Heart right ventricle (tissue), 16 donors: ENCODE measurements at regions not wholly inside any gene's neighbourhood (a gene's known extent, or its start where the extent isn't known, plus 50 kb on each side); places are given as distances from the start of the nearest gene placed in this dataset.

Experiments used
- ATAC-seq, 8 donors: fragments of 200-7000 bp; cut with Tn5 transposase; one replicate each; pipeline ENCODE4 v1.9.1; 2020; ENCODE audit warnings: mild to moderate bottlenecking in 8 of 8, moderate library complexity in 8 of 8, moderate number of reproducible peaks in 1 of 8
- DNase-seq, 2 donors: peaks; one replicate each; pipeline ENCODE4 v3.0.0-alpha.2; 2020
- H3K27ac ChIP-seq, 10 donors: fragments of 200-600 bp; sonication (generic) in 2 of 10; one replicate each; pipeline versions ENCODE4 v1.5.0 to v1.8.0; 2020 to 2022; ENCODE audit warnings: mild to moderate bottlenecking in 3 of 10
- H3K27me3 ChIP-seq, 7 donors: fragments of 200-600 bp; one replicate each; pipeline ENCODE4 v1.8.0; 2021 to 2022; ENCODE audit warnings: mild to moderate bottlenecking in 2 of 7
- H3K36me3 ChIP-seq, 9 donors: fragments of 200-600 bp; sonication (generic) in 1 of 9; one replicate each; pipeline versions ENCODE4 v1.5.0 to v1.8.0; 2020 to 2022; ENCODE audit warnings: mild to moderate bottlenecking in 2 of 9
- H3K4me1 ChIP-seq, 9 donors: fragments of 200-600 bp; sonication (generic) in 1 of 9; one replicate each; pipeline versions ENCODE4 v1.5.0 to v1.8.0; 2020 to 2022; ENCODE audit warnings: mild to moderate bottlenecking in 4 of 9
- H3K4me3 ChIP-seq, 10 donors: fragments of 200-600 bp; sonication (generic) in 2 of 10; one replicate each; pipeline versions ENCODE4 v1.5.0 to v1.8.0; 2020 to 2022; ENCODE audit warnings: mild to moderate bottlenecking in 7 of 10, moderate library complexity in 2 of 10
- H3K9me3 ChIP-seq, 11 donors: fragments of 200-600 bp in 10 of 11; sonication (generic) in 2 of 11; one replicate each; pipeline versions ENCODE4 v1.5.0 to v1.8.0; 2013 to 2022; ENCODE audit warnings: mild to moderate bottlenecking in 2 of 11, control low read depth in 1 of 11, moderate library complexity in 1 of 11
- CTCF ChIP-seq, 9 donors: fragments of 200-600 bp; sonication (generic) in 2 of 9; IDR thresholded peaks; one replicate each; pipeline versions ENCODE4 v1.5.0 to v1.8.0; 2021 to 2022; ENCODE audit warnings: antibody characterized with exemption in 9 of 9, mild to moderate bottlenecking in 5 of 9, moderate library complexity in 1 of 9
- WGBS, 2 donors: extraction: QIAGEN DNeasy Blood & Tissue Kit; methylation state at CpG; one replicate each; pipeline ENCODE4 v1.1.7; 2013; ENCODE audit warnings: inconsistent platforms in 1 of 2; 5-methylcytosine and 5-hydroxymethylcytosine counted together
- intact Hi-C, 10 donors: fragments of 100-400 bp; cut with DNase I; formaldehyde crosslinking; loops; one replicate each; pipeline versions ENCODE4 v1.11.1 to v1.14.2; 2022
- donor health status: Arrhythmogenic right ventricular cardiomyopathy.
- donor health status: ischemic (EF 13 %, LVEDD 7.1; RV severe dilation, severe dysfunction).
- donor health status: healthy with polysubstance abuse.
- donor health status: DM: no; HTN: yes; CAD: no.
- donor health status: DM: no; HTN: no; CAD: no.
- donor health status: ischemic (EF 25% LVEDD 6.9; RV normal size, moderate dysfunction).
- donor health status: ischemic (EF 25% LVEDD 5.7; RV mildly dilated, moderate dysfunction).
- donor health status: healthy.
- donor health status: DM: yes; HTN: yes; CAD: no.
- donor health status: Ischemic cardiomyopathy.
- donor health status: ischemic (EF 35%, LVEDD 5.7; RV mildly dilated, moderate dysfunction).
- donor health status: nonischemic (EF 11% LVEDD 7.7; RV severe dilation, severe dysfunction).
- donor health status: DM: yes; HTN: yes; CAD: no.
- donor health status: PGD.
- donor health status: ischemic (EF 29% LVEDD 5.4; RV normal size, mild dysfunction).
- donor health status: nonischemic (EF 23%, LVEDD 6.1; RV moderate dilation, normal function).

- intact Hi-C loops, result loop anchor here in 1 of 10 donors (10.0 kb wide), 1 partner anchor 50 kb away; no protein-coding TSS in a partner anchor
- no peaks in the 10 kb centered on the region for H3K36me3 ChIP-seq
- no peaks in the 10 kb centered on the region for H3K27me3 ChIP-seq
- no peak for TF ChIP-seq CTCF (IDR thresholded peaks at IDR 0.05)
- DNase-seq, result no peak
- H3K27ac ChIP-seq, result no peak overlapping the region
- no peaks in the 10 kb centered on the region for H3K4me1 ChIP-seq
- 44 to 47% methylated on average over 2 of the region's 2 CpGs for WGBS, 2 donors
- no peak overlapping the region for H3K4me3 ChIP-seq
- ATAC-seq, result no peak
- H3K9me3 ChIP-seq, result peaks cover 0 to 6% (median 0%) of the 10 kb centered on the region in 11 donors
Observed at GRCh38 chr18:41524674-41525470, 430.2 kb upstream of the PIK3C3 start.

- H3K4me3 ChIP-seq, result no peak overlapping the region
- H3K36me3 ChIP-seq, result no peaks in the 10 kb centered on the region
- no peak for TF ChIP-seq CTCF (IDR thresholded peaks at IDR 0.05)
- H3K27ac ChIP-seq, result no peak overlapping the region
- no peaks in the 10 kb centered on the region for H3K4me1 ChIP-seq
- intact Hi-C loops, result no loop called here
- no peaks in the 10 kb centered on the region for H3K9me3 ChIP-seq
- ATAC-seq, result no peak
- no peak for DNase-seq
- H3K27me3 ChIP-seq, result no peaks in the 10 kb centered on the region
Observed at GRCh38 chr18:41517142-41517541, 437.9 kb upstream of the PIK3C3 start.

- H3K4me1 ChIP-seq, result no peaks in the 10 kb centered on the region
- no peak overlapping the region for H3K4me3 ChIP-seq
- H3K9me3 ChIP-seq, result no peaks in the 10 kb centered on the region
- H3K27me3 ChIP-seq, result no peaks in the 10 kb centered on the region
- WGBS, 2 donors, result 86% methylated on average over 3 of the region's 3 CpGs
- intact Hi-C loops, result no loop called here
- no peak overlapping the region for H3K27ac ChIP-seq
- H3K36me3 ChIP-seq, result no peaks in the 10 kb centered on the region
- no peak for ATAC-seq
- TF ChIP-seq CTCF (IDR thresholded peaks at IDR 0.05), result no peak
- no peak for DNase-seq
Observed at GRCh38 chr18:41513438-41513837, 441.6 kb upstream of the PIK3C3 start.

DNA sequence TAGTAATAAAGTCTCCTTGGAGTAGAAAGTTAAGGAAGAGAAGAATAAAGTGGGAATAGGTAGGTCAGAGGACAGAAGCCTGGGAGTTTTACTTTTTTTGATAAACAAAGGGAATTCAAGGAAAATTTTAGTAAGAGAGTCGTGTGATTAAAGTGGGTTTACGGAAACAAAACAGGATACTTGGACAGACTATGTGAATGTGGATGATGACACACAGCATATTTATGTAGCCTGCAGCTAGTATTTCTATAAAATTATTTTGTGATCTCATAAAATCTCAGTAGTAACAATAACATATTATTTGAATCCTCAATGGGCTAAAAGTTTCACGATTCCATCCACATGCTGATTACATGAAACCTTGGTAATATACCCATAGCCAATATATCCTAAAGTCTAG lies 450.7 kb upstream of the PIK3C3 start:
- ATAC-seq (no peak), DNase-seq (no peak)
- Histone ChIP-seq H3K27ac (no peak overlapping the region), H3K4me1 (no peaks in the 10 kb centered on the region), H3K9me3 (no peaks in the 10 kb centered on the region), H3K27me3 (no peaks in the 10 kb centered on the region), H3K4me3 (no peak overlapping the region), H3K36me3 (no peaks in the 10 kb centered on the region)
- TF ChIP-seq CTCF (IDR thresholded peaks at IDR 0.05), result no peak
- 87 to 90% methylated on average over 3 of the region's 3 CpGs for WGBS, 2 donors
- intact Hi-C loops, result no loop called here
